MM.1S (cell line): ENCODE measurements at regions not wholly inside any gene's neighbourhood (a gene's known extent, or its start where the extent isn't known, plus 50 kb on each side); places are given as distances from the start of the nearest gene placed in this dataset.

Source experiments
- CTCF ChIP-seq: fragments of 300-600 bp; sonication (generic); IDR thresholded peaks from 2 replicates; pipeline ENCODE4 v1.5.1; 2016; ENCODE audit warnings: antibody characterized with exemption, low read length, mixed read lengths
- EZH2 ChIP-seq: fragments of 300-600 bp; sonication (generic); optimal IDR thresholded peaks from 2 replicates; pipeline ENCODE3; 2017; ENCODE audit warnings: low read depth, mild to moderate bottlenecking, antibody characterized with exemption, low read length, mixed read lengths
- EZH2phosphoT487 ChIP-seq: fragments of 300-600 bp; sonication (generic); IDR thresholded peaks from 2 replicates; pipeline ENCODE4 v1.6.1; 2018; ENCODE audit warnings: antibody characterized with exemption, low read length

GRCh38 chr12:87253157-87253556 is 776.0 kb downstream of the C12orf50 start:
- TF ChIP-seq CTCF (no peak), EZH2 (no peak), EZH2phosphoT487 (no peak)
